ENCODE measurements at regions not wholly inside any gene's neighbourhood (a gene's known extent, or its start where the extent isn't known, plus 50 kb on each side); places are given as distances from the start of the nearest gene placed in this dataset.

GRCh38 chr5:18050345-18050744 lies 416.1 kb downstream of the TAF11L14 start:
- in situ Hi-C loops (cut with HindIII; ENCODE audit: low pct_unique_long_range_greater_than_20kb, low sequenced_read_pairs) = no loop called here
- no peak for DNase-seq (ENCODE audit: low read depth)

DNA sequence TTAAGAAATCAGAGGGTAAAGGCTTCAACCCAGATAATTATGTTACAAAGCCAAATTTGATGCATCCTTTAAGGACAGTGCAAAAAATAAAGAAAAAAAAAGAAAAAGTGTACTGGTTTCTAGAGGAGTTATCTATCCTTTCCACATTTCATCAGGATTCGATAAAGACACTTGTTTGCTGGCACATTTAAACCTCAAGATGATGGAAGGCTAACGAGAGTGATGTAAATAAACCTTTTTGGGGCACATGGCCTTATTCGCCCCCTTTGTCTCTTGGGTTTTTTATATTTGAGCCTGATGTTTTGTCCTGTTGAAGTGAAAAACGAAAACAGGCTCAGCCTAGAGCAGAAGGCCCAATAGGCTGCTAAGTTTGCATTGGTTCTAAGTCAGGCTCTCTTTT lies 416.5 kb downstream of the TAF11L14 start:
- no peak for DNase-seq (ENCODE audit: low read depth)
- in situ Hi-C loops (cut with HindIII; ENCODE audit: low pct_unique_long_range_greater_than_20kb, low sequenced_read_pairs) = no loop called here

- DNase-seq (ENCODE audit: low read depth) = no peak
- in situ Hi-C loops (cut with HindIII; ENCODE audit: low pct_unique_long_range_greater_than_20kb, low sequenced_read_pairs) = no loop called here
Observed at GRCh38 chr5:18051953-18052352, 417.7 kb downstream of the TAF11L14 start.

- in situ Hi-C loops (cut with HindIII; ENCODE audit: low pct_unique_long_range_greater_than_20kb, low sequenced_read_pairs) = no loop called here
- DNase-seq (ENCODE audit: low read depth) = no peak
Observed at GRCh38 chr5:18052569-18052968, 418.3 kb downstream of the TAF11L14 start.

DNA sequence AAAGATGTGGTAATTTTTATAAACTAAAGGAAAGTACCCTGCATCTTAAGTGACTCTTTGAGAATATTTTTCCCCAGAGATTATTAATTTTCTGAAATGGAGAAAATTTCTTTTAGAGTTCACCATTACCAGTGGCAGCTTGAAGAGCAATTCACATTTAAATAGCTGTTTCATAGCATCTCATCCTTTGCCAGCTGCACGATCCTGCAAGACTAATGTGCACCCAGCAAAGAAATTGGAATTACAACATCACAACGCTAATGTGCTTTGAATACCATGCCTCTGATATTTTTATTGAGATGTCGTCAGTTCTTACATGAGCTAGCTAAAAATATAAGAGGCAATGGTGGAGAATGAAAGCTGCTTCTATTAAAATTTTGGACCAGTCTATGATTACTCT lies 423.5 kb downstream of the TAF11L14 start:
- no peak for DNase-seq (ENCODE audit: low read depth)
- in situ Hi-C loops (cut with HindIII; ENCODE audit: low pct_unique_long_range_greater_than_20kb, low sequenced_read_pairs) = no loop called here

DNA sequence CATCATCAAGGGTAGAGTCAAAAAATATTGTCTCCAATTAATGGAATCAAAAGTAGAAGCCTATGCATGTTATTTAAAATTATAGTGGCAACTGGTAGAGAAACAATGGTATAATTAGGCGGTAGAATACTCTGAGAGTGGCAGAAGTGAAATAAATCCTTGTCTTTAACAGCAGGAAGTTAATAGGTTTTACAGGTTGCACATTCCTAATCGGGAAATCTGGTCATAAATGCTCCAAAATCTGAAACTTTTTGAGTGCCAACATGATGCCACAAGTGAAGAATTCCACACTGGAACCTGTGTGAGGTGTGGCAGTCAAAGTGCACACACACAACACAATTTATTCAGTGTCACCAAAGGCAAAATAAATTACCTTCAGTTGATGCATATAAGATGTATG lies 433.4 kb downstream of the TAF11L14 start:
- no peak for DNase-seq (ENCODE audit: low read depth)
- in situ Hi-C loops (cut with HindIII; ENCODE audit: low pct_unique_long_range_greater_than_20kb, low sequenced_read_pairs) = no loop called here

DNA sequence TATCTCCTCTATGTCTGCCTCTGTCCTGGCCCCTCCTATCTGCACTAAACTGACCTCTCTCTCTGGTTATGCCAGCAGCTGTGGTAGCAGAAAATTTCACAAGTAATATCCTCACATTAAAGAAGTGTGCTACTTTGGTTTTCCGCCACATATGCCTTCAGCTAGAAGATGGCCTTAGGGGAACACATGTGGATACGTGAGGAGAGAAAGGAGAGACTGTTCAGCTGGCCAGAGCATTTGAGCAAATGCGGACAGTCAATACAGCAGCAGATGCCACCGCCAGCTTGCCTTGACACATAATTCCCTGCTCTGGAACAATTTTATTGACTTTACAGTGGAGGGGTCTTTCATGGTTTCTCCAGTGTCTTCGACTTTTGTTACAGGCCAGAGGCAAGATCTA lies 434.6 kb downstream of the TAF11L14 start:
- DNase-seq (ENCODE audit: low read depth) = no peak
- in situ Hi-C loops (cut with HindIII; ENCODE audit: low pct_unique_long_range_greater_than_20kb, low sequenced_read_pairs) = no loop called here

DNA sequence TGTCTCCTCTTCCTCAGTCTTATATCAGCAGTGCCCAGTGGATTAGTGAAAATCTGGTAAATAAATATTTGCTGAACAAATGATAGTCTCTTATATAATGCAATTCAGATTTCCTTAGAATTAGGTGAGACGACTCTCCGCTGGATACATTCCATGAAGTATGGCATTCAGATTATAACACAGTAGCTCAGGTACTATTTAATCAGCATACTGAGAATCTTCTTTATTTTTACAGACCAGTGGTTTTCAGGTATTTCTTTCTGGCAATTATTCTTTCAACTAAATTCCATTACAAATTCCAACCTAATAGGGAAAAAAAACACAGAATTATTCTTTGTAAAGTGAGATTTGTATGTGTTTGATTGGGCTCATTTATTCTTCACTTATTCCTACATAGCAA lies 435.5 kb downstream of the TAF11L14 start:
- no peak for DNase-seq (ENCODE audit: low read depth)
- in situ Hi-C loops (cut with HindIII; ENCODE audit: low pct_unique_long_range_greater_than_20kb, low sequenced_read_pairs) = no loop called here

DNA sequence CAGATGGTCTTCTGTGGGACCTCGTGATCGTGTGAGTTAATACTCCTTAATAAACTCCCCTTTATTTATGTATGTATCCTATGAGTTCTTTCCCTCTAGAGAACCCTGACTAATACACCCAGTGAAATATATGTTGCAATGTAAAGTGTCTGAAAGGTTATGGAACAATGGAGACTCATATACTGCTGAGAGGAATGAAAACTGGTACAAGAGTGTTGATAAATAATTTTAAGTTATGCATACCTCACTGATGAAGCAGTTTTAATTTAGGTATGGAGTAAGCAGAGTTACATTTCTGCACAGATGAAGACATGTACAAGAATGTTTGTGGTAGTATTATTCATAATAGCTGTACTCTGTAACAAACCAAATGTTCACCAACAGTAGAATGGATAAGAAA lies 438.3 kb downstream of the TAF11L14 start:
- no peak for DNase-seq (ENCODE audit: low read depth)
- in situ Hi-C loops (cut with HindIII; ENCODE audit: low pct_unique_long_range_greater_than_20kb, low sequenced_read_pairs) = no loop called here

DNA sequence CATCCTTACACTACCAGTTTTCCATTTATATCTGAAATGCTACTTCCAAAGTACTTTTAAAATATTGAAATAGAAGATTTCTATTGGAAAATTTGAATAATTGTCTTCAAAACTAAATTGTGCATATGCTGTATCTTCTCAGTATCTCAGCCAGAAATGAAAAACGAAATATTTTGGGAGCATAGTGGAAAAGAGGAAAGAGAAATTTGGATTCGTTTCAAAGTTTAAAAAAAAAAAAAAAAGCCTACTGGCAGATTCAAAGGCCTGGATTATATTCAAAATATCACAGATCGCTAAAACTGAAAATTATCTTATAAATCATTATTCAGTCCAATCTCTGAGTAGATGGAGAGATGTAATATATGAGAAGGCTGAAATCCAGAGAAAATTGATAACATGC lies 440.7 kb downstream of the TAF11L14 start:
- DNase-seq (ENCODE audit: low read depth) = no peak
- in situ Hi-C loops (cut with HindIII; ENCODE audit: low pct_unique_long_range_greater_than_20kb, low sequenced_read_pairs) = no loop called here

GRCh38 chr5:18078157-18078556 lies 443.9 kb downstream of the TAF11L14 start:
- DNase-seq (ENCODE audit: low read depth) = no peak
- in situ Hi-C loops (cut with HindIII; ENCODE audit: low pct_unique_long_range_greater_than_20kb, low sequenced_read_pairs) = no loop called here

- DNase-seq (ENCODE audit: low read depth) = no peak
Observed at GRCh38 chr5:18079831-18080230, 445.6 kb downstream of the TAF11L14 start.

DNA sequence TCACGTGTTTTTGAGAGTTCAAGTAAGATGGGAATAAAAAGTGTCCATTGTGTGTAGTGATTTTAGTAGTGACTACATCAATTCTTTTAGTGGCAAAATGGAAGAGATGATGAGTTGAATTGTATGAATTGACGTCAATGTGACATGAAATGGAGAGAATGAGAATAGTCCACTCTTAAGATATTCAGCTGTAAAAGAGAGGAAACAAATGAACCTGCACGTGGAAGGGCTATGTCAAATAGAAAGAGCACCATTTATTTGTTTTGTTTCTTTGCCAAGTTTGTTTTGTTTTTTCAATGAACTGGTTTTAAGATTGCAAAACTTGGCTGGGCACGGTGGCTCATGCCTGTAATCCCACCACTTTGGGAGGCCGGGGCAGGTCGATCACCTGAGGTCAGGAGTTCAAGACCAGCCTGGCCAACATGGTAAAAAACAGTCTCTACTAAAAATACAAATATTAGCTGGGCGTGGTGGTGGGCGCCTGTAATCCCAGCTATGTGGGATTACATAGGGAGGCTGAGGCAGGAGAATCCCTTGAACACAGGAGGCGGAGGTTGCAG lies 453.8 kb downstream of the TAF11L14 start:
- DNase-seq (ENCODE audit: low read depth) = no peak
- in situ Hi-C loops (cut with HindIII; ENCODE audit: low pct_unique_long_range_greater_than_20kb, low sequenced_read_pairs) = no loop called here

More at GRCh38 chr5:18079831-18080230, 445.6 kb downstream of the TAF11L14 start:
- in situ Hi-C loops (cut with HindIII; ENCODE audit: low pct_unique_long_range_greater_than_20kb, low sequenced_read_pairs) = no loop called here

- in situ Hi-C loops (cut with HindIII; ENCODE audit: low pct_unique_long_range_greater_than_20kb, low sequenced_read_pairs) = no loop called here
Observed at GRCh38 chr5:18090177-18090576, 455.9 kb downstream of the TAF11L14 start.

DNA sequence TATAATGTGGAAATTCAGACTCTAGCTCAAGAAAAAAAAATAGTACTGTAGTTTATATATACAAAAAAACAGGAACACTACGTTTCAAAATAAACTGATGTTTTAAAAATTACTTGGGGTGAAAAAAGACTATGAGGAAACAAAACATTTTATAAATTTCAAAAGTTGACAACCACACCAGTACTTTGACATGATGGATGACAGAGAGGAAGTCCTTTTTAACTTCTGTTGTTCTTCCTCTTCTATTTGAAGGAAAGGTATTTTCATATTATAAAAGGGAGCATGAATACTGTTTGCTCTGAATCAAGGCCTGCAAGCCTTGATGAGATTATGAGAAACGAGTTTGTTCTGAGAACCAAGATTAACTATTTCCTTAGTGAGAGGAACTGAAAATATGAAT lies 456.9 kb downstream of the TAF11L14 start:
- in situ Hi-C loops (cut with HindIII; ENCODE audit: low pct_unique_long_range_greater_than_20kb, low sequenced_read_pairs) = no loop called here
- no peak for DNase-seq (ENCODE audit: low read depth)

More at GRCh38 chr5:18090177-18090576, 455.9 kb downstream of the TAF11L14 start:
- no peak for DNase-seq (ENCODE audit: low read depth)

- in situ Hi-C loops (cut with HindIII; ENCODE audit: low pct_unique_long_range_greater_than_20kb, low sequenced_read_pairs) = no loop called here
- no peak for DNase-seq (ENCODE audit: low read depth)
Observed at GRCh38 chr5:18091758-18092157, 457.5 kb downstream of the TAF11L14 start.

- in situ Hi-C loops (cut with HindIII; ENCODE audit: low pct_unique_long_range_greater_than_20kb, low sequenced_read_pairs) = no loop called here
- no peak for DNase-seq (ENCODE audit: low read depth)
Observed at GRCh38 chr5:18095061-18095460, 460.8 kb downstream of the TAF11L14 start.

DNA sequence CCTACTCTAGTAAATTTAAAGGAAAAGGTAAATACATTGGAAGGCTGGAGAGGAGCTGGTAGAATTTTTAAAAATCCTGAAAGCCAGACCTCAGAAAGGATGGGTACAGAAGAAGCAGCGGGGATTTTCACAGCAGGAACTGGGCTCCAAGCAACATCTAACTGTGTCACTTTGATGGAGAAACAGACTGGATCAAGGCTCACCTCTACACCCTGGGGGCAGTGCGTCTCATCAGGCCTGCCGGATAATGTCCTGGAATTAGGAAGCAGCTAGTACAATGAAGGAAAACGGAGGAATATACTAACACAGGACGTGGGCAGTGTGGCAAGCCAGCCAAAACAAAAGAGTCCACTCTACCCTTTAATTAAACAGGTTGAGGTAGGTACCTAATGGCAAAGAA lies 463.6 kb downstream of the TAF11L14 start:
- no peak for DNase-seq (ENCODE audit: low read depth)
- in situ Hi-C loops (cut with HindIII; ENCODE audit: low pct_unique_long_range_greater_than_20kb, low sequenced_read_pairs) = no loop called here

DNA sequence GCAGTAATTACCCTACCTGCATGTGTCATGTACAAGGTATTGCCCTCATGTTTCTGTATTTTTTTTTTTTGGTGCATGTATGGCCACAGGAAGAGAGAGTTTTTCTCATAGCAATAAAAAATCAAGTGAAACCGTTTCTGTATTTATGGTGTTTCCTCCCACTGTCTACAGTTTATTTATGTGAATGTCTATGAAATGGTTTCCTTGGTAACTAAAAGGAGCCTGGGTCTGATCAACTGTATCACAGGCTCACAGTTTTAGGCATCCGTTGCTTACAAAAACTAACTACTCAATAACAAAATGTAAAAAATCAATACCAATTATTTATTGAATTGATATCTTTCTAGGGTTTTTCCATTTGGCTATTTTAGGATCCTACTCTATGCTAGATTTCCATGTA lies 464.4 kb downstream of the TAF11L14 start:
- DNase-seq (ENCODE audit: low read depth) = no peak
- in situ Hi-C loops (cut with HindIII; ENCODE audit: low pct_unique_long_range_greater_than_20kb, low sequenced_read_pairs) = no loop called here

- no peak for DNase-seq (ENCODE audit: low read depth)
- in situ Hi-C loops (cut with HindIII; ENCODE audit: low pct_unique_long_range_greater_than_20kb, low sequenced_read_pairs) = no loop called here
Observed at GRCh38 chr5:18099261-18099660, 465.0 kb downstream of the TAF11L14 start.

DNA sequence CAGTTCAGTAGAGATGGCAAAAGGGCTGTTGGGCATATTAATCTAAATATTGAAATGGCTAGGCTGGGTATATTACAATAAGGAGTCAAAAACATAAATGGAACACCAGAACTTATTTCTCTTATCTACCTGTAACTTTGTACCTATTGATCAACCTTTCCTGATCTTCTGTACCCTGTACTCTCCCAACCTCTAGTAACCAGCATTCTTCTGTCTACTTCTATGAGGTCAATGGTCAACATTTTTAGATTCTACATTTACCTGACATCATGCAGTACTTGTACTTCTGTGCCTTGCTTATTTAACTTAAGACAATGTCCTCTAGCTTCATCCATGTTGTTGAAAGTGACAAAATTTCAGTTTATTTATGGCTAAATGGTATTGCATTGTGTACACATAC lies 467.3 kb downstream of the TAF11L14 start:
- DNase-seq (ENCODE audit: low read depth) = no peak
- in situ Hi-C loops (cut with HindIII; ENCODE audit: low pct_unique_long_range_greater_than_20kb, low sequenced_read_pairs) = no loop called here

Data from Caki2 (cell line).